ENCODE measurements at regions not wholly inside any gene's neighbourhood (a gene's known extent, or its start where the extent isn't known, plus 50 kb on each side); places are given as distances from the start of the nearest gene placed in this dataset.

DNA sequence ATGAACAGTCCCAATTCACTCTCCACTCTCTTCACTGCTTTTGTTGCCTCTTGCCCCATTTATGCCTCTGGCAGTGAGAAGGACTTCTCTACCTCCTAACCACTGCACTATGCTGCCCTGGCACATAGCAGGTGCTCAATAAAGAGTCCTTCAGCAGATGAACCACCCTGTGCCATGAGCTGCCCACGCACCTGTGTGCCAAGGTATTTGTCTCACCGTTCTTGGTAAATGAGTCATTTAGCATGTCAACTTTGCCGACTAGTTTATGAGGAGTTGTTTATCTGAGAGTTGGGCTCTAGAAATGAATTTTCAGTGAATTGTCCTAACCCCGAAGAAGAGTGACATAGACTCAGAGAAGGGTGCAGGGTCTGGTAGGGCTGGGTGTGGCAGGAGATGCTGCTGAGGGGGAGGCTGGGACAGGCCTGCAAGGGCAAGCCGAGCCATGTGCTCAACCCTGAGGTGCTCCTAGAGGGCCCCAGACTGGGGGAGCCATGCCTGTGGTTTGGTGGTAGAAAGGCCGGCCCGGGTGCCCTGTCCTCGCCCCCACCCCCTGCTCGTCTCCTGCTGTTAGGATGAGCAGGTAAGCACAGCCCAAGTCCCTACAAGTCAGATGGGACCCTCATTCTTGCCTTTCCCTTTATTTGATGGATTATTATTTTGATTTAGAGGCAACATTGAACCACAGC lies 654.5 kb downstream of the MATN1 start:
- no peak overlapping the region for H3K4me3 ChIP-seq (ENCODE audit: low read depth, low read length)

DNA sequence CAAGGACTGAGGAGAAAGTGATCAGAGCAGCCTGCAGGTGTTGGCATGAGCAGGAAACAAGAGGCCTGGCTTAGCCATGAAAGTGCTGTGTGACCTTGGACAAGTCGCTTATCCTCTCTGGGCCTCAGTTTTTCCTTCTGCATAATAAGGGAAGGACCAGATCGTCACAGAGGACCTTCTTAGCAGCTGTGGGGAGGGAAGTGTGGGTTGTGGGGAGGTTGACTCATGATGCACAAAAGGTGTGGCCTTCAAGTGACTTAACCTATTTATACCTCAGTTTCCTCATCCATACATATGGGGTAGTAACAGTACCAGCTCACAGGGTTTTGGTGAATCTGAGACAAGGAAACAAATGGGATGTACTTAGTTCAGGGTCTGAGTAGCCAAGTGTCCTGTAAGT lies 658.8 kb downstream of the MATN1 start:
- no peak overlapping the region for H3K4me3 ChIP-seq (ENCODE audit: low read depth, low read length)
- TF ChIP-seq, protein P1, sequence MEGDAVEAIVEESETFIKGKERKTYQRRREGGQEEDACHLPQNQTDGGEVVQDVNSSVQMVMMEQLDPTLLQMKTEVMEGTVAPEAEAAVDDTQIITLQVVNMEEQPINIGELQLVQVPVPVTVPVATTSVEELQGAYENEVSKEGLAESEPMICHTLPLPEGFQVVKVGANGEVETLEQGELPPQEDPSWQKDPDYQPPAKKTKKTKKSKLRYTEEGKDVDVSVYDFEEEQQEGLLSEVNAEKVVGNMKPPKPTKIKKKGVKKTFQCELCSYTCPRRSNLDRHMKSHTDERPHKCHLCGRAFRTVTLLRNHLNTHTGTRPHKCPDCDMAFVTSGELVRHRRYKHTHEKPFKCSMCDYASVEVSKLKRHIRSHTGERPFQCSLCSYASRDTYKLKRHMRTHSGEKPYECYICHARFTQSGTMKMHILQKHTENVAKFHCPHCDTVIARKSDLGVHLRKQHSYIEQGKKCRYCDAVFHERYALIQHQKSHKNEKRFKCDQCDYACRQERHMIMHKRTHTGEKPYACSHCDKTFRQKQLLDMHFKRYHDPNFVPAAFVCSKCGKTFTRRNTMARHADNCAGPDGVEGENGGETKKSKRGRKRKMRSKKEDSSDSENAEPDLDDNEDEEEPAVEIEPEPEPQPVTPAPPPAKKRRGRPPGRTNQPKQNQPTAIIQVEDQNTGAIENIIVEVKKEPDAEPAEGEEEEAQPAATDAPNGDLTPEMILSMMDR (IDR thresholded peaks at IDR 0.05; ENCODE audit: borderline replicate concordance, insufficient read depth, low read depth, low read length), result no peak

More for the DNA sequence above, 654.5 kb downstream of the MATN1 start:
- TF ChIP-seq, protein P1 (IDR thresholded peaks at IDR 0.05; ENCODE audit: borderline replicate concordance, insufficient read depth, low read depth, low read length), result no peak

DNA sequence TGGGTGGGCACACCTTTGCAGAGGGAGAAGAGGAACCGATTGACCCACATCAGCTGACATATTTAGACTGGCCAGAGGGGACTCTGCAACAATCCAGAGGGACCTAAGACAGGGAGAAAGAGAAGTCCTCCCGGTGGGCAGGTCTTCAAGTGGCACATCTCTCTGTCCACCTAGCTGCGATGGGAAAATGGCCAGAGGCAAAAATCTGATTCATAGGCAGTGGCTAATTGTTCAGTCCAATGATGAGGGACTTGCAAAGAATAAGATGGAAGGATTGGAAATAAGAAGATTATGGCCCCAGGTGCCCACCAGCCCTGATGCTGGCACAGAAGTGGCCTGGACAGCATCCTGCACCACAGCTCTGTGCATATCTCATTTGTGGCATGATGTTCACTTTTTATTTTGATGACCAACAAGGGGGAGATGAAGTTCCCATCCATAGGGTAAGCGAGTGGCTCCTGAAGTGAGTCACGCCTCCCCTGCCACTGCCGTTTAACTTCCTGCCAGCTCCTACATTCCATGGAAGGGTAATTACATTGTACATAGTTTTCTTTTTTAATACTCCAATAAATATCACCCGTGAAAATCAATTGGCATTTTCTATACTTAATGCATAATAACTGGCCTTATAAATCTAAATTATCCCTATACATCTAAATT lies 659.6 kb downstream of the MATN1 start:
- H3K4me3 ChIP-seq (ENCODE audit: low read depth, low read length), result no peak overlapping the region
- TF ChIP-seq, protein P1 (IDR thresholded peaks at IDR 0.05; ENCODE audit: borderline replicate concordance, insufficient read depth, low read depth, low read length), result no peak

DNA sequence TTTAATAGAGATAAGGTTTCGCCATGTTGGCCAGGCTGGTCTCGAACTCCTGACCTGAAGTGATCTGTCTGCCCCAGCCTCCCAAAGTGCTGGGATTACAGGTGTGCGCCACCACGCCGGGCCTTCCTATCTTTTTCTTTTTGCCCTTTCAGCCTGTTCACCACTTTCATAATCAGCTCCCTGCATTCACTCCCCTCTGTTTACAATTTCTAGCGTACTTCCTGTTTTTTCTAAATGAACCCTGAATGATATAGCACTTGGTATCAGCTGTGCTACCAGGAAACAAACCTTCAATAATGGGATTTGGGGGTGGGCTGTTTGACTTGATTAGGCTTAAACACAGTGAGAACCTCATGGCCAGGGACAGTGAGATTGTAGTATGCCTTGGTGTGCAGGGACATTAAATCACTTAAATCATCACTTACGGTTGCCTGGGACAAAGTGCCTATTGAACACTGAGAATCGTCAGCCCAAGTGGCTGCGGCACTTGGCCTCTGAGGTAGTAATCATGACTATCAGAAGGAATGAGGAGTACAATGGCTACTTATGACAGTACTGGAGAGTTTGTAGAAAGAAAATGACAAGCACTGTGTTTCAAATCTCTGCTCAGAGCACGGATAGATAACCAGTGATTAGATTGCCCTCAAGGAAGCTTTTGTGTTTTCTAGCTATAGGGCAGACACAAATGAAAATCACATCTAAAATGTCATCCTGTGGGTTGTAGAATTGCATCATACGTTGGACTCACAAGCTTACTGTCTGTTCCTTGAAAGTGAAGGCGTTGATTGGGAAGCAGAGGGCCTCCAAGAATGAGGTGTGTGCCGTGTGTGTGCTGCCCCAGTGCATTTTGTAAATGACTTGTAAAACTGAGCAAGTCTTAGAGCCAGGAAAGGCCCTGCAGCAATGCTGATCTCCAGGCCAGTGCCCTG lies 661.8 kb downstream of the MATN1 start:
- TF ChIP-seq, protein P1 (IDR thresholded peaks at IDR 0.05; ENCODE audit: borderline replicate concordance, insufficient read depth, low read depth, low read length), result no peak
- H3K4me3 ChIP-seq (ENCODE audit: low read depth, low read length), result no peak overlapping the region

DNA sequence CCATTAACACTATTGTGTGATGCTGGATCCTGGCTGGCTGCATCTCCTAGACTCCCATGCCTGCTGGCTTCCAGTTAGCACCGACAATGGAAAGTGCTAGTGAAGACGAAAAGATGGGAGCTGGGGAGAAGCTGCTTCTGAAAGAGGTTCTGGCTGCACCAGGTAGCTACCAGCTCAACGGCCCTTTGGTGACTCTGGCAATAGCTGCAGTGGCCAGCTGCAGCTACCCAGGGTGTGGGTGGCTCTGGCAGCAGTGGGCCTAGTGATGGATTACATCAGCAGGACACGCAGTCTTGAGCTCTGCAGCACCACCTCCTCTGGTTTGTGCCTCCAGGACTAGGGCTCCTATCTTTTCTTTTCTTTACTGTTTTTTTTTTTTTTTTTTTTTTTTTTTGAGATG lies 662.6 kb downstream of the MATN1 start:
- TF ChIP-seq, protein P1 (IDR thresholded peaks at IDR 0.05; ENCODE audit: borderline replicate concordance, insufficient read depth, low read depth, low read length), result no peak
- no peak overlapping the region for H3K4me3 ChIP-seq (ENCODE audit: low read depth, low read length)

DNA sequence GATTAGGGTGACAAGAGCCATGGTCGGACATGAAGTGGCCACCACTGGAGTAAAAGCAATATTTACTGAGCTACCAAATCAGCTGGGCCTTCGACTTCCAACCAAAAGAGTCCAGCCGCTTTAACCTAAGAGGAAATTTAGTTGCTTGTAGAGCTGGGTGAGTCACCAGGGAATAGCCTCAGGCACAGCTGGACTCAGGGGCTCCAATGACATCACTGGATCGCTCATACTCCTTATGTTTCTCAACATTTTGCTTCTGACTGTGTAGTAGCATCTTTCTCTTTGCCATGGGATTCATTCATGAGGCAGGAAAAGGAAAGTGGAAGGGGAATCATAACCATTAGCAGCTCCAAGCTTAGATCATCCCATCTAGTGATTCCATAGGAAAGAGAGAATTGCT lies 664.4 kb downstream of the MATN1 start:
- no peak overlapping the region for H3K4me3 ChIP-seq (ENCODE audit: low read depth, low read length)
- TF ChIP-seq, protein P1 (IDR thresholded peaks at IDR 0.05; ENCODE audit: borderline replicate concordance, insufficient read depth, low read depth, low read length), result no peak

Data from GM12875 (cell line).